ENCODE measurements at regions not wholly inside any gene's neighbourhood (a gene's known extent, or its start where the extent isn't known, plus 50 kb on each side); places are given as distances from the start of the nearest gene placed in this dataset.

- no peak for DNase-seq
- no peaks in the 10 kb centered on the region for H3K27me3 ChIP-seq (ENCODE audit: control insufficient read depth, insufficient read depth, low read length)
- no peaks in the 10 kb centered on the region for H3K36me3 ChIP-seq (replicated peaks; ENCODE audit: control insufficient read depth, insufficient read depth, low read length)
- no peak overlapping the region for H3K4me3 ChIP-seq (ENCODE audit: insufficient read depth, low read depth, low read length)
Measured at GRCh38 chr13:33362986-33363727, 77.6 kb upstream of the STARD13 start.

GRCh38 chr13:33364192-33364591, 78.6 kb upstream of the STARD13 start:
- no peaks in the 10 kb centered on the region for H3K36me3 ChIP-seq (replicated peaks; ENCODE audit: control insufficient read depth, insufficient read depth, low read length)
- H3K27me3 ChIP-seq (ENCODE audit: control insufficient read depth, insufficient read depth, low read length), result no peaks in the 10 kb centered on the region
- no peak for DNase-seq
- no peak overlapping the region for H3K4me3 ChIP-seq (ENCODE audit: insufficient read depth, low read depth, low read length)

DNA sequence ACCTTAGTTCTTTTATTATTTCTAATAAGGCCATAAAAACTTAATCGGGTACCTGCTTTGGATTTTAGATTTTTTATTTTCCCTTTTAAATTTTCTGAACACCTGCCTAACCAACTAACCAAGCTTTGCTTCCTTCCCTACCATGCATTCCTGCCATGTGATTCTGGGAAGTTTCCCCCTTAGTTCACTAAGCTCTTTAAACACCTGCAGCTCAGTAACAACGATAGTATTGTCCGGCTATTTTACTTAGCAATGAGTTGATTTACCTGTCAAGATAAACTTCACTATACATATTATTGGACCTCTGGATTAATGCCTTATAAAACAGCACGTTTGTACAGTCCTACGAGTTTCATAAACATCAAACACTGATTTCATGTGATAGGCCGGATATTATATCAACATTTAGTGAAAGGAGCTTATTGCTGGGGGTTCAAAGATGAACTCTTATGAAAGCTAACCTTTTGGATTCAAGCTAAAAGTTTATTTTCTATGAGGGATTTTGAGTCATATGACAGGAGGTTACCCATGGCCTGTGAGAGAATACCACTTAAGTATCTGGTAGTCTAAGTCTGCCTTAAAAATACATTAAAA, 81.0 kb upstream of the STARD13 start:
- no peak for DNase-seq
- Histone ChIP-seq H3K4me3 (ENCODE audit: insufficient read depth, low read depth, low read length) (no peak overlapping the region), H3K27me3 (ENCODE audit: control insufficient read depth, insufficient read depth, low read length) (no peaks in the 10 kb centered on the region), H3K36me3 (replicated peaks; ENCODE audit: control insufficient read depth, insufficient read depth, low read length) (no peaks in the 10 kb centered on the region)

GRCh38 chr13:33367171-33367895, 81.8 kb upstream of the STARD13 start:
- no peak for DNase-seq
- H3K4me3 ChIP-seq (ENCODE audit: insufficient read depth, low read depth, low read length), result no peak overlapping the region
- no peaks in the 10 kb centered on the region for H3K36me3 ChIP-seq (replicated peaks; ENCODE audit: control insufficient read depth, insufficient read depth, low read length)
- H3K27me3 ChIP-seq (ENCODE audit: control insufficient read depth, insufficient read depth, low read length), result no peaks in the 10 kb centered on the region

DNA sequence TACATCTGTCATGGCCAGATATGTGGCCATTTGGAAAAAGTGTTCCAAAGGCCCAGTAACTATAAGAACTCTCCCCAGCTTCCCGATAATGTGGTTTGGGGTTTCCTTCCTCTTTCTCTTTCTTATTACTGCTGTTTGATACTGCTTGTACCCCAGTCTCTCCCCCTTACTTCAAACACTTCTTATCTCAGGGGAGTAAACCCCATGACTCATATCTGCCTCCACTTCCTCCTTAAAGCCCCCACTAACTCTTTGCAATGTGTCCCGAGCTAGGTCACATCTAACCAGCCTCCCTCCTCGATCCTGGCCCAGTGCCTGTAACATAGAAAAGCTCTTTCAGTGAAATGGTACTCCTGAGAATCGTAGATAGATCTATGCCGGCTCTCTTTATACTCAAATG, 82.4 kb upstream of the STARD13 start:
- no peak for DNase-seq
- Histone ChIP-seq H3K27me3 (ENCODE audit: control insufficient read depth, insufficient read depth, low read length) (no peaks in the 10 kb centered on the region), H3K36me3 (replicated peaks; ENCODE audit: control insufficient read depth, insufficient read depth, low read length) (no peaks in the 10 kb centered on the region), H3K4me3 (ENCODE audit: insufficient read depth, low read depth, low read length) (no peak overlapping the region)

GRCh38 chr13:33369073-33369472, 83.5 kb upstream of the STARD13 start:
- no peak overlapping the region for H3K4me3 ChIP-seq (ENCODE audit: insufficient read depth, low read depth, low read length)
- no peaks in the 10 kb centered on the region for H3K27me3 ChIP-seq (ENCODE audit: control insufficient read depth, insufficient read depth, low read length)
- no peak for DNase-seq
- H3K36me3 ChIP-seq (replicated peaks; ENCODE audit: control insufficient read depth, insufficient read depth, low read length), result no peaks in the 10 kb centered on the region

GRCh38 chr13:33372251-33372919, 86.8 kb upstream of the STARD13 start:
- Histone ChIP-seq H3K4me3 (ENCODE audit: insufficient read depth, low read depth, low read length) (no peak overlapping the region), H3K36me3 (replicated peaks; ENCODE audit: control insufficient read depth, insufficient read depth, low read length) (no peaks in the 10 kb centered on the region), H3K27me3 (ENCODE audit: control insufficient read depth, insufficient read depth, low read length) (no peaks in the 10 kb centered on the region)
- DNase-seq, result no peak

GRCh38 chr13:33373624-33374023, 88.1 kb upstream of the STARD13 start:
- no peaks in the 10 kb centered on the region for H3K27me3 ChIP-seq (ENCODE audit: control insufficient read depth, insufficient read depth, low read length)
- no peak for DNase-seq
- H3K4me3 ChIP-seq (ENCODE audit: insufficient read depth, low read depth, low read length), result no peak overlapping the region
- no peaks in the 10 kb centered on the region for H3K36me3 ChIP-seq (replicated peaks; ENCODE audit: control insufficient read depth, insufficient read depth, low read length)

DNA sequence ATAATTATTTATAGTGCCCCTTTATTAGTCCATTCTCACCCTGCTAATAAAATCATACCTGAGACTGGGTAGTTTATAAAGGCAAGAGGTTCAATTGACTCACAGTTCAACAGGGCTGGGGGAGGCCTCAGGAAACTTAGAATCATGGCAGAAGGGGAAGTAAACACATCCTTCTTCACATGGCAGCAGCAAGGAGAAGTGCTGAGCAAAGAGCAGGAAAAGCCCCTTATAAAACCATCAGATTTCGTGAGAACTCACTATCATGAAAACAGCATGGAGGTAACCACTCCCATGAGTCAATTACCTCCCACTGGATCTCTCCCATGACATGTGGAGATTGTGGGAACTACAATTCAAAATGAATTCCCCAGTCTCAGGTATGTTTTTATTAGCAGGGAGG, 89.9 kb upstream of the STARD13 start:
- Histone ChIP-seq H3K4me3 (ENCODE audit: insufficient read depth, low read depth, low read length) (no peak overlapping the region), H3K36me3 (replicated peaks; ENCODE audit: control insufficient read depth, insufficient read depth, low read length) (no peaks in the 10 kb centered on the region), H3K27me3 (ENCODE audit: control insufficient read depth, insufficient read depth, low read length) (no peaks in the 10 kb centered on the region)
- no peak for DNase-seq

DNA sequence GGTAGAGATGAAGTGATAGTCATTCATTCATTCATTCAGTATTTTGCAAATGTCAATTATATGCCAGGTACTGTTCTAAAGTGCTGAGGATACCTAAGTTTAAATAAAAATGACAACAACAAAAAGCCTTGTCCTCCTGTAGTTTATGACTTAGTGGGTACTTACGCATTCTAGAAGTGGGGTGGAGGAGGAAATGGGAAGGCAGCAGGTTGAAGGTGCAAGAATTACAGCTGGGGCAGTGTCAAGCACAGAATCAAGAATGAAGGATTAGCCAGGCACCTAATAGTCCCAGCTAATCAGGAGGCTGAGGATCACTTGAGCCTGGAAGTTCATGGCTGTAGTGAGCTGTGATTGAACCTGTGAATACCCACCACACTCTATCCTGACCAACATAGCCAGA, 90.7 kb upstream of the STARD13 start:
- Histone ChIP-seq H3K27me3 (ENCODE audit: control insufficient read depth, insufficient read depth, low read length) (no peaks in the 10 kb centered on the region), H3K36me3 (replicated peaks; ENCODE audit: control insufficient read depth, insufficient read depth, low read length) (no peaks in the 10 kb centered on the region), H3K4me3 (ENCODE audit: insufficient read depth, low read depth, low read length) (no peak overlapping the region)
- DNase-seq, result no peak

- DNase-seq, result no peak
- Histone ChIP-seq H3K4me3 (ENCODE audit: insufficient read depth, low read depth, low read length) (no peak overlapping the region), H3K36me3 (replicated peaks; ENCODE audit: control insufficient read depth, insufficient read depth, low read length) (no peaks in the 10 kb centered on the region), H3K27me3 (ENCODE audit: control insufficient read depth, insufficient read depth, low read length) (no peaks in the 10 kb centered on the region)
Measured at GRCh38 chr13:33377411-33377810, 91.9 kb upstream of the STARD13 start.

- Histone ChIP-seq H3K4me3 (ENCODE audit: insufficient read depth, low read depth, low read length) (no peak overlapping the region), H3K36me3 (replicated peaks; ENCODE audit: control insufficient read depth, insufficient read depth, low read length) (no peaks in the 10 kb centered on the region), H3K27me3 (ENCODE audit: control insufficient read depth, insufficient read depth, low read length) (no peaks in the 10 kb centered on the region)
- no peak for DNase-seq
Measured at GRCh38 chr13:33377825-33378224, 92.3 kb upstream of the STARD13 start.

DNA sequence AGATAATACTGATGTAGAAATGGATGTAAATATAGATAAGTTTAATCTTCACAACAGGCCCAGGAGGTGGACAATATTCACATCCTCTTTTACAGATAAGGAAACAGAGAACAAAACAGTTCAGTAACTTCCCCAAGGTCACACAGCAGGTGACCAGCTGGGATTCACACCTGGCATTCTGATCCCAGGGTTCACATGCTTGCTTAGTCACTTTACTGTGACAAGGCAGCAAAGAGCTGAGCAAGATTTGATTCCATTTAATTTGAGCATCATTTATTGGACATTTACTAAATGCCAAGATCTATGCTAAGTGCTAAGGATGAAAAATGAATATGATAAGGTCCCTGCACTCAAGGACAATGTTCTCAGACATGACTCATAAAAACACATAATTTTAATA, 94.1 kb upstream of the STARD13 start:
- no peak for DNase-seq

DNA sequence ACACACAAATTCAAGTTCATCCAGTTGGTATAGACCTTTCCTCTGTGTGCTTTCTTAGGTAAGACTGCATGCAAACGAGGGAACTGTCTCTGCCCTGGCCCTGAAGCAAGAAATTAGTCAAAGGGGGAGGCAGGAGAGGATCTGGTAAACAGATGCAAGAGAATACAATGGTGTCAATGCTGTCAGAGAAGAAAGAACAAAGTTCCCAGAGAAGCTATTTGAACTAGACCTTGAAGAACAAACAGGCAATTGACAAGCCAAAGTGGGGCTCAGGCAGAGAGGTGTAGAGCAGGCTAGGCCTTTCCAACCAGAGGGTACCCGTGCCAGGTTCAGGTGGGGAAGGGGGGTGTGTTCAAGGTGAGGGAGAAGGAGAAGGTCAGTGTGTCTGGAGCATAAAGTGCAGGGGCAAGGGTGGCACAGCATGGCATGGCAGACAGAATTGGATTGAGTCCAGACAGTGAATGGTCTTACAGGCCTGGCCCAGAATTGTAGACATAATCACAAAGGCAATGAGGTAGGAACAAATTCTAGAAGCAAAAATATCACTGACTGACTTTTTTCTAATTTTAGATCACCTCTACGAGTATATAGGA, 95.0 kb upstream of the STARD13 start:
- no peaks in the 10 kb centered on the region for H3K36me3 ChIP-seq (replicated peaks; ENCODE audit: control insufficient read depth, insufficient read depth, low read length)
- no peak overlapping the region for H3K4me3 ChIP-seq (ENCODE audit: insufficient read depth, low read depth, low read length)
- H3K27me3 ChIP-seq (ENCODE audit: control insufficient read depth, insufficient read depth, low read length), result no peaks in the 10 kb centered on the region
- no peak for DNase-seq

More for the DNA sequence above, 94.1 kb upstream of the STARD13 start:
- Histone ChIP-seq H3K4me3 (ENCODE audit: insufficient read depth, low read depth, low read length) (no peak overlapping the region), H3K36me3 (replicated peaks; ENCODE audit: control insufficient read depth, insufficient read depth, low read length) (no peaks in the 10 kb centered on the region), H3K27me3 (ENCODE audit: control insufficient read depth, insufficient read depth, low read length) (no peaks in the 10 kb centered on the region)

Data from H7 (cell line).